ENCODE measurements at regions not wholly inside any gene's neighbourhood (a gene's known extent, or its start where the extent isn't known, plus 50 kb on each side); places are given as distances from the start of the nearest gene placed in this dataset.

DNA sequence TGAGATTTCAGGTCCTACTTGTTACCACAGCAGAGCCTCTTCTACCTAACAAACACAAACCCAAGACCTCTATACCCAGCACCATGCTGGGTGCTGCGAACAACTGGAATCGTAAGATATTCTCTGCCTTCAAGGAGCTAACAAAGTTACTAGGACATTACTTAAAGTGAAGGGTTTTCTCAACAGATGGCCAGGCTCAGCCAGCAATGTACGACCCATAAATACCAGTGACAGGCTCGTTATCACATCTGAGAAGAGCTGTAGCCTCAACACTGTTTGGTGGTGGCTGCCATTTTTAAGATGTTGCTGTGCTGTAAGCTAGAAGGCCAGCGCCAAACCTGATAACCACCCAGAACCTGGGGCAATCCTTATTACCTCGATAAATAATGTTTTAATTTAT, 406.5 kb downstream of the KIF16B start (continued):
- TF ChIP-seq FOXP4 (CRISPR knock-in tag; IDR thresholded peaks at IDR 0.05): no peak
- TF ChIP-seq ETV6 (CRISPR knock-in tag; IDR thresholded peaks at IDR 0.05): no peak
- no peak for TF ChIP-seq ERG (CRISPR knock-in tag; IDR thresholded peaks at IDR 0.05)
- TF ChIP-seq CBFB (CRISPR knock-in tag; IDR thresholded peaks at IDR 0.05; ENCODE audit: low read depth): no peak
- no peak for TF ChIP-seq ZNF416 (CRISPR knock-in tag; IDR thresholded peaks at IDR 0.05)
- TF ChIP-seq NR3C1 (CRISPR knock-in tag; conservative IDR thresholded peaks at IDR 0.05; ENCODE audit: low read depth): no peak
- TF ChIP-seq HMGA2 (CRISPR knock-in tag; IDR thresholded peaks at IDR 0.05): no peak

DNA sequence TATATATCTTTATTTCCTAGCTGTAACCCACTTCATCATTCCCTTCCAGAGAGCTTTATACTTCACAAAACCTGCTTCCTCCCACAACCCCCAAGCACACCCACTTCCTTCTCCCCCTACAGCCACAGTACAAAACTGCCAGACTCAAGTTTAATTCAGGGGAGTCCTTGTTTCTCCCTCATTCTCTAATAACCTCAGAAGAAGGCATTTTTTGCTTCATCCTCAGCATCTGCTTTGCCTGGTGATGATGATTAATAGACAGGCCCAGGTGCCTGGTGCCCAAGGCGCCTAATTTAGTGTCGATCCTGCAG, 414.3 kb downstream of the KIF16B start:
- Mint-ChIP-seq H3K27me3 (ENCODE audit: low read depth) (no peaks in the 10 kb centered on the region; the same call in 1 of the 2 replicates), H3K4me1 (no peaks in the 10 kb centered on the region), H3K4me3 (no peak overlapping the region), H3K9me3 (peaks cover 21% of the 10 kb centered on the region), H3K36me3 (peaks cover 3% of the 10 kb centered on the region; the same call in 1 of the 2 replicates), H3K27ac (no peak overlapping the region)
- ChIA-PET CTCF (no interaction called here), POLR2A (no interaction called here)
- TF ChIP-seq NFE2L1 (CRISPR knock-in tag; IDR thresholded peaks at IDR 0.05): no peak
- TF ChIP-seq, protein P1, sequence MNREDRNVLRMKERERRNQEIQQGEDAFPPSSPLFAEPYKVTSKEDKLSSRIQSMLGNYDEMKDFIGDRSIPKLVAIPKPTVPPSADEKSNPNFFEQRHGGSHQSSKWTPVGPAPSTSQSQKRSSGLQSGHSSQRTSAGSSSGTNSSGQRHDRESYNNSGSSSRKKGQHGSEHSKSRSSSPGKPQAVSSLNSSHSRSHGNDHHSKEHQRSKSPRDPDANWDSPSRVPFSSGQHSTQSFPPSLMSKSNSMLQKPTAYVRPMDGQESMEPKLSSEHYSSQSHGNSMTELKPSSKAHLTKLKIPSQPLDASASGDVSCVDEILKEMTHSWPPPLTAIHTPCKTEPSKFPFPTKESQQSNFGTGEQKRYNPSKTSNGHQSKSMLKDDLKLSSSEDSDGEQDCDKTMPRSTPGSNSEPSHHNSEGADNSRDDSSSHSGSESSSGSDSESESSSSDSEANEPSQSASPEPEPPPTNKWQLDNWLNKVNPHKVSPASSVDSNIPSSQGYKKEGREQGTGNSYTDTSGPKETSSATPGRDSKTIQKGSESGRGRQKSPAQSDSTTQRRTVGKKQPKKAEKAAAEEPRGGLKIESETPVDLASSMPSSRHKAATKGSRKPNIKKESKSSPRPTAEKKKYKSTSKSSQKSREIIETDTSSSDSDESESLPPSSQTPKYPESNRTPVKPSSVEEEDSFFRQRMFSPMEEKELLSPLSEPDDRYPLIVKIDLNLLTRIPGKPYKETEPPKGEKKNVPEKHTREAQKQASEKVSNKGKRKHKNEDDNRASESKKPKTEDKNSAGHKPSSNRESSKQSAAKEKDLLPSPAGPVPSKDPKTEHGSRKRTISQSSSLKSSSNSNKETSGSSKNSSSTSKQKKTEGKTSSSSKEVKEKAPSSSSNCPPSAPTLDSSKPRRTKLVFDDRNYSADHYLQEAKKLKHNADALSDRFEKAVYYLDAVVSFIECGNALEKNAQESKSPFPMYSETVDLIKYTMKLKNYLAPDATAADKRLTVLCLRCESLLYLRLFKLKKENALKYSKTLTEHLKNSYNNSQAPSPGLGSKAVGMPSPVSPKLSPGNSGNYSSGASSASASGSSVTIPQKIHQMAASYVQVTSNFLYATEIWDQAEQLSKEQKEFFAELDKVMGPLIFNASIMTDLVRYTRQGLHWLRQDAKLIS (CRISPR knock-in tag; IDR thresholded peaks at IDR 0.05; ENCODE audit: borderline replicate concordance): no peak
- TF ChIP-seq OVOL2 (CRISPR knock-in tag; IDR thresholded peaks at IDR 0.05; ENCODE audit: borderline replicate concordance): no peak
- TF ChIP-seq, protein P2, sequence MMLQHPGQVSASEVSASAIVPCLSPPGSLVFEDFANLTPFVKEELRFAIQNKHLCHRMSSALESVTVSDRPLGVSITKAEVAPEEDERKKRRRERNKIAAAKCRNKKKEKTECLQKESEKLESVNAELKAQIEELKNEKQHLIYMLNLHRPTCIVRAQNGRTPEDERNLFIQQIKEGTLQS (CRISPR knock-in tag; conservative IDR thresholded peaks at IDR 0.05): no peak
- no peak for TF ChIP-seq RORB (CRISPR knock-in tag; IDR thresholded peaks at IDR 0.05)
- no peak for TF ChIP-seq ZSCAN18 (CRISPR knock-in tag; IDR thresholded peaks at IDR 0.05)
- TF ChIP-seq USF2 (CRISPR knock-in tag; IDR thresholded peaks at IDR 0.05): no peak
- TF ChIP-seq, protein P3, sequence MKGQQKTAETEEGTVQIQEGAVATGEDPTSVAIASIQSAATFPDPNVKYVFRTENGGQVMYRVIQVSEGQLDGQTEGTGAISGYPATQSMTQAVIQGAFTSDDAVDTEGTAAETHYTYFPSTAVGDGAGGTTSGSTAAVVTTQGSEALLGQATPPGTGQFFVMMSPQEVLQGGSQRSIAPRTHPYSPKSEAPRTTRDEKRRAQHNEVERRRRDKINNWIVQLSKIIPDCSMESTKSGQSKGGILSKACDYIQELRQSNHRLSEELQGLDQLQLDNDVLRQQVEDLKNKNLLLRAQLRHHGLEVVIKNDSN (CRISPR knock-in tag; IDR thresholded peaks at IDR 0.05): no peak
- TF ChIP-seq SMAD3 (CRISPR knock-in tag; IDR thresholded peaks at IDR 0.05; ENCODE audit: borderline replicate concordance): no peak
- TF ChIP-seq ZNF263 (CRISPR knock-in tag; IDR thresholded peaks at IDR 0.05; ENCODE audit: low read depth): no peak
- ATAC-seq: no peak
- DNase-seq (ENCODE audit: low spot score): no peak
